Muscle of arm (tissue), 1 donor: ENCODE measurements at regions not wholly inside any gene's neighbourhood (a gene's known extent, or its start where the extent isn't known, plus 50 kb on each side); places are given as distances from the start of the nearest gene placed in this dataset.
"Not testable (repeated sequence)": the region's sequence is repeated elsewhere in the genome, so short reads cannot be mapped to it uniquely, and the experiment has no call there.

Source experiments
- DNase-seq: peaks from one replicate; pipeline ENCODE4 v3.0.0-alpha.2; 2013

GRCh38 chr11:79503028-79503427 is 62.2 kb upstream of the TENM4 start:
- no peak for DNase-seq

GRCh38 chr11:79501707-79502106 is 60.9 kb upstream of the TENM4 start:
- DNase-seq: no peak

GRCh38 chr11:79499929-79500328 is 59.1 kb upstream of the TENM4 start:
- not testable (repeated sequence) for DNase-seq

GRCh38 chr11:79498667-79499066 is 57.8 kb upstream of the TENM4 start:
- no peak for DNase-seq

DNA sequence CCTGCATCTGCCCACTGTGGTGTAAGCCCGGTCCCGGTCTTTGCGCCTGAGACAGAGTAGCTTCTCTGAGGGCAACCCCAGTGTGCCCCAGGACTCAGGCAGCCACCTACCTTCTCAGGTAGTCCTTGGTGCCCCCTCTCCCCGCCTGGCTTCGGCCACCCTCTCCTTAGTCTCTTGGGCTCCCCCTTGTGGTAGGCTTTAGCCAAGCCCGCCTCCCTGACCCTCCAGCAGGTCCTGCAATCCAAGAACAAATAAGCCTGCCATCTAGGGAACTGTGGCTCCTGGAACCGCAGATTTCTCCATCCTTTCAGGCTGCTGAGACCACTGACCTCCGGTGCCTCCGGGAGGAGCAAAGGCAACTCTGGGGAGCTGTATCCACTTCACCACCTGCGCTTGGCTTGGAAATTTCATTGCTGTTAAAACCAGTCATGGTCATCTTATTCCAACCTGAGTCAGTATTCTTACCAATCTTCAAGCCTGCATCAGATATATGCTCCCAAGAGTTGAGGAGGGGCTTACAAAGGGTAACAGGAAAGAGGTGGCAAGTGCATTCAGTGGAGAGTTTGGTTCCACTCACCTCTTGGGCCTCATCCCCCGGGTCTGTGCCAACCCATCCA is 52.8 kb upstream of the TENM4 start:
- peak; percentile 49 for DNase-seq

- no peak for DNase-seq
Observed at GRCh38 chr11:79492008-79492407, 51.2 kb upstream of the TENM4 start.
